ENCODE measurements at regions not wholly inside any gene's neighbourhood (a gene's known extent, or its start where the extent isn't known, plus 50 kb on each side); places are given as distances from the start of the nearest gene placed in this dataset.
A peak's percentile ranks its signal among the peaks of the same experiment; 100 is the strongest.

DNA sequence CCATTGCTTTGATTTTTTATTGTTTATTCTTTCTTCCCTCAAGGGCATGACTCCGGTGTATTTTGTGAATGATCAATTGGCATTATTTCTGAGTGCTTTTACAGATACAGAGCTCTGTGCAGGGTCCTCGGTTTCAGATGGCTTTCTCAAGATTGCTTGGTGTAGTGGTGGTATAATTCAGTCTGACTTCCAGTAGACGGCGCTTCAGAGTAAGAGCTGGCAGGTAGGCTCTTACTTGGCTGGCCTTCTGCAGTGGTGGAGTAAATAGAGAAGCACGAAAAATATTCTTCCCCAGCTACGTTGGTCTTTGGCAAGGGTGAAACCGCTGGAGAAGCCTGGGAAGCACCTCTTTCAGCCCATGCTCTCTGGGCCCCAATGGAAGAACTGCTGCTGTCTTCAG lies 723.0 kb upstream of the BCHE start:
- Mint-ChIP-seq H3K27ac (no peak overlapping the region), H3K4me3 (no peak overlapping the region), H3K36me3 (ENCODE audit: low read depth) (no peaks in the 10 kb centered on the region), H3K4me1 (peaks cover 17% of the 10 kb centered on the region), H3K27me3 (ENCODE audit: low read depth) (peaks cover 3% of the 10 kb centered on the region), H3K9me3 (no peaks in the 10 kb centered on the region)
- no peak for TF ChIP-seq CTCF (IDR thresholded peaks at IDR 0.05; ENCODE audit: unreplicated experiment in 3 of 3)

DNA sequence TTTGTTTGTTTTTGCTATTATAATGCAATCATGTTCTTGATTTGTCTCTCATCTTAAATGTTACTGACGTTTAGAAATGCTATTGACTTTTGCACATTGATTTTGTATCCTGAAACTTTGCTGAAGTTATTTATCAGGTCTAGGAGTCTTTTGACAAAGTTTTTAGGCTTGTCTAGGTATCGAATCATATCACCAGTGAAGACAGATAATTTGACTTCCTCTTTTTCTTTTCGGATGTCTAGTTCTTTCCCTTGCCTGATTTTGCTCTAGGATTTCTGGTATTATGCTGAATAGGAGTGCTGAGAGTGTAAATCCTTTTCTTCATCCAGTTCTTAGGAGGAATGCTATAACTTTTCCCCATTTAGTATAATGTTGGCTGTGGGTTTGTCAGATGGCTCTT lies 719.7 kb upstream of the BCHE start:
- no peak overlapping the region for H3K4me3 Mint-ChIP-seq
- H3K27me3 Mint-ChIP-seq (ENCODE audit: low read depth), result peaks cover 3% of the 10 kb centered on the region
- H3K9me3 Mint-ChIP-seq, result no peaks in the 10 kb centered on the region
- no peaks in the 10 kb centered on the region for H3K36me3 Mint-ChIP-seq (ENCODE audit: low read depth)
- TF ChIP-seq CTCF (IDR thresholded peaks at IDR 0.05; ENCODE audit: unreplicated experiment in 3 of 3), result no peak
- no peak overlapping the region for H3K27ac Mint-ChIP-seq
- H3K4me1 Mint-ChIP-seq, result peaks cover 28% of the 10 kb centered on the region

- TF ChIP-seq CTCF (IDR thresholded peaks at IDR 0.05; ENCODE audit: unreplicated experiment in 3 of 3), result no peak
- H3K4me3 Mint-ChIP-seq, result no peak overlapping the region
- no peaks in the 10 kb centered on the region for H3K36me3 Mint-ChIP-seq (ENCODE audit: low read depth)
- H3K27me3 Mint-ChIP-seq (ENCODE audit: low read depth), result no peaks in the 10 kb centered on the region
- peaks cover 28% of the 10 kb centered on the region for H3K4me1 Mint-ChIP-seq
- peak overlapping the region; percentile 15 to 63 (median 43) for H3K27ac Mint-ChIP-seq
- H3K9me3 Mint-ChIP-seq, result no peaks in the 10 kb centered on the region
Measured at GRCh38 chr3:166554023-166554422, 716.8 kb upstream of the BCHE start.

DNA sequence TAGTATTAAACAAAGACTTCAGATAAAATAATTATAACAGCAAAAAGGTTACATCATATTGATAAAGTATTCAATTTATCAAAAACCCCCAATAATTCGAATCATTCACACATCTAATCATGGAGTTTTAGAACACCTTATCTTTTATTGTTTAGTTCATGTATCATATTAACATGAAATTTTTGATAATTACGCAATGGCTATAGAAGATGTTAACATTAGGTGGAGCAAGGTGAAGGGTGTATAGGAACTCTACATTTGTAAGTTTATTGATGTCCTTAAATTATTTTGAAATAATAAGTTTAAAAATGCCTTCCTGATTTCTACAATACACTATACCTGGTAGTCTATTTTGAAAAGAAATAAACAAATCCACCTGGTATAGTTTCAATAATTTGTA lies 696.5 kb upstream of the BCHE start:
- Mint-ChIP-seq H3K27ac (no peak overlapping the region), H3K27me3 (ENCODE audit: low read depth) (peaks cover 4% of the 10 kb centered on the region), H3K36me3 (ENCODE audit: low read depth) (no peaks in the 10 kb centered on the region), H3K4me1 (no peaks in the 10 kb centered on the region), H3K9me3 (peaks cover 18% of the 10 kb centered on the region), H3K4me3 (no peak overlapping the region)
- no peak for TF ChIP-seq CTCF (IDR thresholded peaks at IDR 0.05; ENCODE audit: unreplicated experiment in 3 of 3)

DNA sequence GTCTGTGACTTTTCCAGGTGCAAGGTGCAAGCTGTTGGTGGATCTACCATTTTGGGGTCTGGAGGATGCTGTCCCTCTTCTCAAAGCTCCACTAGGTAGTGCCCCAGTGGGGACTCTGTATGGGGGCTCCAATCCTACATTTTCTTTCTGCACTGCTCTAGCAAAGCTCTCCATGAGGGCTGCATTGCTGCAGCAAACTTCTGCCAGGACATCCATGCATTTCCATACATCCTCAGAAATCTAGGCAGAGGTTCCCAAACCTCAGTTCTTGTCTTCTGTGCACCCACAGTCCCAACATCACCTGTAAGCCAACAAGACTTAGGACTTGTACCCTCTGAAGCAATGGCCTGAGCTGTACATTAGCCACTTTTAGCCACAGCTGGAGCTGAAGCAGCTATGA lies 694.5 kb upstream of the BCHE start:
- H3K27ac Mint-ChIP-seq, result no peak overlapping the region
- no peak overlapping the region for H3K4me3 Mint-ChIP-seq
- peaks cover 18% of the 10 kb centered on the region for H3K9me3 Mint-ChIP-seq
- peaks cover 4% of the 10 kb centered on the region for H3K27me3 Mint-ChIP-seq (ENCODE audit: low read depth)
- no peak for TF ChIP-seq CTCF (IDR thresholded peaks at IDR 0.05; ENCODE audit: unreplicated experiment in 3 of 3)
- no peaks in the 10 kb centered on the region for H3K36me3 Mint-ChIP-seq (ENCODE audit: low read depth)
- H3K4me1 Mint-ChIP-seq, result no peaks in the 10 kb centered on the region

GRCh38 chr3:166527325-166527724 lies 690.1 kb upstream of the BCHE start:
- no peaks in the 10 kb centered on the region for H3K36me3 Mint-ChIP-seq (ENCODE audit: low read depth)
- TF ChIP-seq CTCF (IDR thresholded peaks at IDR 0.05; ENCODE audit: unreplicated experiment in 3 of 3), result no peak
- H3K27me3 Mint-ChIP-seq (ENCODE audit: low read depth), result peaks cover 4% of the 10 kb centered on the region
- H3K9me3 Mint-ChIP-seq, result peaks cover 13% of the 10 kb centered on the region
- no peak overlapping the region for H3K27ac Mint-ChIP-seq
- no peak overlapping the region for H3K4me3 Mint-ChIP-seq
- no peaks in the 10 kb centered on the region for H3K4me1 Mint-ChIP-seq

Data from nephron (organoid).